ENCODE measurements at regions not wholly inside any gene's neighbourhood (a gene's known extent, or its start where the extent isn't known, plus 50 kb on each side); places are given as distances from the start of the nearest gene placed in this dataset.

GRCh38 chr10:43819464-43820230, 171.0 kb upstream of the ZNF32 start:
- TF ChIP-seq RARB (CRISPR knock-in tag; IDR thresholded peaks at IDR 0.05), result no peak
- no peak for TF ChIP-seq ESRRG (CRISPR knock-in tag; IDR thresholded peaks at IDR 0.05)
- TF ChIP-seq POU6F1 (CRISPR knock-in tag; IDR thresholded peaks at IDR 0.05; ENCODE audit: borderline replicate concordance, low read depth), result no peak

All from SK-N-SH treated with all-trans-retinoic acid at 6 μM for 48 hours (cell line).